ENCODE measurements at regions not wholly inside any gene's neighbourhood (a gene's known extent, or its start where the extent isn't known, plus 50 kb on each side); places are given as distances from the start of the nearest gene placed in this dataset.

DNA sequence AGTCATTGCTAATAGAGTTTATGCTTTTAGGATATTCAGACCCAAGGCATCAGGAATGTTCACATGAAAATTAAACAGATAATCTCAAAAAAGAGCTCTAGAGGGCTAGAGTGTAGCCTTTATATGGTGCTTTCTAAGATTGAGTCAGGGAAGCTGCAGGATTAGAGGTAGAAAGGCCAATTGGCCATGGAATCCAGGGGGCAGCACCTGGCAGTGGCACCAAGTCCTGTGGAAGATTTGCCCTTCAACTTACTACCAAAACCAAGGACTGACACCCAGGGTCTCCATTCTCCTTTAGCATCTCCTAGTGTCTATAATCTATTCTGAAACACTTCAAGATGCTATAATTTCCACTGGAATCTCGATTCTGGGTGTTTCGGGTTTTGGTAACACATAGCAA lies 112.4 kb downstream of the ACER2 start:
- Histone ChIP-seq H3K4me1 (ENCODE audit: low read depth) (no peaks in the 10 kb centered on the region), H3K36me3 (ENCODE audit: low read depth) (no peaks in the 10 kb centered on the region), H3K4me3 (no peak overlapping the region), H3K9me3 (no peaks in the 10 kb centered on the region)
- no peak for ATAC-seq
- DNase-seq: no peak
- no peak for TF ChIP-seq CTCF (IDR thresholded peaks at IDR 0.05)
- intact Hi-C loops (cut with DNase I, micrococcal nuclease): no loop called here

DNA sequence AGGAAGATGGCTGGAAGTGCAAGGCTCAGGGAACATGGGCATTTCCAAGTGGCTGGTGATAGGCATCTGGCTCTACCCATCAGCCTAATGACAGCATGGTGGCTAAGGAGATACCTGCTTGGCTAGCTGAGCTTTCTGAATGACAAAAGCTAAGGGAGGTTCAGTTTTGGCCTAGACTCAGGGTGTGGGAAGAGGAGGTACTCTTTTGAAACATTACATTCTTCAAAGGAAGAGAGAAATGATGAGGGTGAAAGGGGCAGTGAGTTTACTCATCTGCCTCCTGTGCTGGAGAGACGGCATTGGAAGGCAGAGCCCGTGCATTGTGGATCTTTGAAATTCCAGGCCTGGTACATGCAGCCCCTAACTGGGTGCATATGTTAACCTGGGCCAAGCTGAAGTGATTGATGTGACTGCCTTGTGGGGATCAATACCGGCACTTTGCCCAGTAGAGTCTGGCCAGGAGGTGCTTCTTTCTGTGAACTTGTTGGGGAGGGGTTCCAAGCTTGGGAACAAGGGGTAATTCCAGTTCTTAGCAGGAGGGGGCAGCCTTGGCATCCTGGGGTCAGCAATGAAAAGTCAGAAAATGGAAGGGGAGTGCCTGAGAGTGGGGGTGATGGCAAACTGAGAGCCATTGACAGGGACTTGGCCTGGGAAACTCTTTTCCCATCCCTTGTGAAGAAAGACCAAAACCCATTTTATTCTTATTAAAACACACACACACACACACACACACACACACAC lies 108.6 kb downstream of the ACER2 start:
- Histone ChIP-seq H3K4me3 (no peak overlapping the region), H3K36me3 (ENCODE audit: low read depth) (no peaks in the 10 kb centered on the region), H3K9me3 (no peaks in the 10 kb centered on the region), H3K4me1 (ENCODE audit: low read depth) (no peaks in the 10 kb centered on the region)
- TF ChIP-seq CTCF (IDR thresholded peaks at IDR 0.05): no peak
- no peak for DNase-seq
- intact Hi-C loops (cut with DNase I, micrococcal nuclease): no loop called here
- no peak for ATAC-seq

DNA sequence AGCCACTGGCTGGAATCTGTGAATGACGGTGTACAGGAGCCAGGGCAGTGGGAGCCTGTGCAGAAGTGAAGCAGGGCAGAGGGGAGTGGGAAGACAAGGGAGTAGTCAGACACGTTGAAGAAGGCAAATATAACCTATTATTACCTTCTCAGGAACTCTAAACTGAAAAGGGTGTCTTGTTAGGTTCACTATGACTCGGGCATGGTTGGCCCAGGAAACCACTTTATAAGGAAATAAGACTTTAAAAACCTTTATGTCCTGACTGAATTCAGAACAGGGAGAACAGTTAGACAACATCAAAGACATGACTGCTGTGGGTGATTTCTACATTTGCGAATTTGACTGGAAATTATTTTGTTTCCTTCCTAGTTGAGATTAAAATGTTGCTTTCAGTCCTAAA lies 107.5 kb downstream of the ACER2 start:
- no peaks in the 10 kb centered on the region for H3K9me3 ChIP-seq
- TF ChIP-seq CTCF (IDR thresholded peaks at IDR 0.05): no peak
- H3K4me1 ChIP-seq (ENCODE audit: low read depth): no peaks in the 10 kb centered on the region
- ATAC-seq (no peak), DNase-seq (no peak)
- no peak overlapping the region for H3K4me3 ChIP-seq
- intact Hi-C loops (cut with DNase I, micrococcal nuclease): no loop called here
- no peaks in the 10 kb centered on the region for H3K36me3 ChIP-seq (ENCODE audit: low read depth)

DNA sequence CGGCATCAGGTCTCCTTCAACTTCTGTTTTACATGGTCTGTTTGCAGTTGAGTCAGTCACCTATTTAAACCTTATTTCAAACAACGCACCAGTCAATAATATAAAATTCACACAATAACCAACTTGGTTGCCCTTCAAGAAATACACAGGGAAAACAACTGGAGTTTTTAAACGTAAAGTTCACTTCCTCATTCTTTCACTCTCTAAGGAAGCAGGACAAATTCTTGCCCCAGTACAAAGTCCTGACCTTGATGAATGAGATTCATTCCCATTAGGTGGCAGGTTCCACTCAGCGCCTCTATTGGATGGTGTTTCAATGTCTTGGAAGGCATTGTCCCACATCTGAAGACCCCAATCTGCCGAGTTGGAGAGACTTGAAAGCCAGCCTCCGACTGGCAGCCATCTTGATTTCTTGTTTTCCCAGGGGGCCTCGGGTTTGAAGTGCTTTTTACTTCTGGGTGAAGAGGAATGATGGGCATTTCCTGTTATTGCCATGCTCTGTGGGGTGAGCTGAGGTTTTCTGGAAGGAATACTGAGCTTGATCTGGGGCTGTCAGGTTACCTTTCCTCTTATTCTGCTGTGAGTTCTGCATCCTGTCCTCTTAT lies 105.0 kb downstream of the ACER2 start:
- intact Hi-C loops (cut with DNase I, micrococcal nuclease): no loop called here
- no peak for DNase-seq

GRCh38 chr9:19512103-19512832 lies 103.5 kb downstream of the ACER2 start:
- DNase-seq (no peak), ATAC-seq (peak; percentile 48)
- Histone ChIP-seq H3K4me1 (ENCODE audit: low read depth) (no peaks in the 10 kb centered on the region), H3K9me3 (no peaks in the 10 kb centered on the region), H3K4me3 (no peak overlapping the region), H3K36me3 (ENCODE audit: low read depth) (no peaks in the 10 kb centered on the region)
- intact Hi-C loops (cut with DNase I, micrococcal nuclease): no loop called here
- TF ChIP-seq CTCF (IDR thresholded peaks at IDR 0.05): no peak

More for the DNA sequence above, 105.0 kb downstream of the ACER2 start:
- ATAC-seq: peak; percentile 52
- Histone ChIP-seq H3K36me3 (ENCODE audit: low read depth) (no peaks in the 10 kb centered on the region), H3K4me1 (ENCODE audit: low read depth) (no peaks in the 10 kb centered on the region), H3K4me3 (no peak overlapping the region), H3K9me3 (no peaks in the 10 kb centered on the region)
- no peak for TF ChIP-seq CTCF (IDR thresholded peaks at IDR 0.05)

Measured in mucosa of descending colon (tissue), 3 donors.